ENCODE measurements at regions not wholly inside any gene's neighbourhood (a gene's known extent, or its start where the extent isn't known, plus 50 kb on each side); places are given as distances from the start of the nearest gene placed in this dataset.

DNA sequence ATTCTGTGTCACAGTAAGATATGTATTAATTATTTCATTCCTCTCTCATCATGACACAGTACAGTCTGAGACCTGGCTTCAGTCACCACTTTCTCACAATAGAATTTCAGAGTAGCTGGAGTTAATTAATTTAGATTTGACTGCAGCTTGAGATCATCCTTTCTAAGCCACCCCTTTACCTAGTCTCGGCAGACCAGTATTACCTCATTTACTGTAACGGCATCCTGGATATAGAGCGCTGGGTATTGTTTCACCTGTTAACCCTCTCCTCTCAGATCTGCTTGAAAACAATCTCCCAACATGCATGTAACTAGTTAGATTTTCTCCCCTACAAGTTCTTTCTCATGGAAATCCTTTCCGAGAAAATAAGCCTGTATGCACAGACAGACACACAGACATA, 1057.5 kb downstream of the GATA3 start:
- TF ChIP-seq, protein P1, sequence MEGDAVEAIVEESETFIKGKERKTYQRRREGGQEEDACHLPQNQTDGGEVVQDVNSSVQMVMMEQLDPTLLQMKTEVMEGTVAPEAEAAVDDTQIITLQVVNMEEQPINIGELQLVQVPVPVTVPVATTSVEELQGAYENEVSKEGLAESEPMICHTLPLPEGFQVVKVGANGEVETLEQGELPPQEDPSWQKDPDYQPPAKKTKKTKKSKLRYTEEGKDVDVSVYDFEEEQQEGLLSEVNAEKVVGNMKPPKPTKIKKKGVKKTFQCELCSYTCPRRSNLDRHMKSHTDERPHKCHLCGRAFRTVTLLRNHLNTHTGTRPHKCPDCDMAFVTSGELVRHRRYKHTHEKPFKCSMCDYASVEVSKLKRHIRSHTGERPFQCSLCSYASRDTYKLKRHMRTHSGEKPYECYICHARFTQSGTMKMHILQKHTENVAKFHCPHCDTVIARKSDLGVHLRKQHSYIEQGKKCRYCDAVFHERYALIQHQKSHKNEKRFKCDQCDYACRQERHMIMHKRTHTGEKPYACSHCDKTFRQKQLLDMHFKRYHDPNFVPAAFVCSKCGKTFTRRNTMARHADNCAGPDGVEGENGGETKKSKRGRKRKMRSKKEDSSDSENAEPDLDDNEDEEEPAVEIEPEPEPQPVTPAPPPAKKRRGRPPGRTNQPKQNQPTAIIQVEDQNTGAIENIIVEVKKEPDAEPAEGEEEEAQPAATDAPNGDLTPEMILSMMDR (conservative IDR thresholded peaks at IDR 0.05 in 1 of 2, IDR thresholded peaks at IDR 0.05 in 1 of 2; ENCODE audit: extremely low read depth in 1 of 2, insufficient read depth in 1 of 2, low read depth in 1 of 2, low read length in 2 of 2), result no peak
- TF ChIP-seq EZH2 (IDR thresholded peaks at IDR 0.05; ENCODE audit: borderline replicate concordance, low read length), result no peak

Data from mammary epithelial cell (primary cell).